PC-9 (cell line): ENCODE measurements at regions not wholly inside any gene's neighbourhood (a gene's known extent, or its start where the extent isn't known, plus 50 kb on each side); places are given as distances from the start of the nearest gene placed in this dataset.

ENCODE experiments used
- CTCF ChIP-seq: fragments of 200-600 bp; sonication (generic); conservative IDR thresholded peaks from 2 replicates; pipeline ENCODE4 v1.6.1; 2017; ENCODE audit warnings: mixed run types, antibody characterized with exemption, mild to moderate bottlenecking, moderate library complexity
- EZH2 ChIP-seq: fragments of 200-600 bp; sonication (generic); IDR thresholded peaks from 2 replicates; pipeline ENCODE4 v1.8.0; 2017; ENCODE audit warnings: antibody characterized with exemption, low read depth

- TF ChIP-seq CTCF (no peak), EZH2 (no peak)
Observed at GRCh38 chr10:114764656-114765055, 56.9 kb upstream of the FHIP2A start.
